ENCODE measurements at regions not wholly inside any gene's neighbourhood (a gene's known extent, or its start where the extent isn't known, plus 50 kb on each side); places are given as distances from the start of the nearest gene placed in this dataset.
A peak's percentile ranks its signal among the peaks of the same experiment; 100 is the strongest.

- no peak for TF ChIP-seq USF2 (IDR thresholded peaks at IDR 0.05; ENCODE audit: borderline replicate concordance, low read depth, low read length)
- no peak for TF ChIP-seq ELK1 (IDR thresholded peaks at IDR 0.05; ENCODE audit: low read depth, low read length)
- peak; percentile 43; the same call in 1 of the 2 replicates for TF ChIP-seq CHD2 (IDR thresholded peaks at IDR 0.05; ENCODE audit: borderline replicate concordance, low read depth, low read length)
- TF ChIP-seq CEBPZ (IDR thresholded peaks at IDR 0.05; ENCODE audit: low read depth, low read length) = no peak
- TF ChIP-seq REST (IDR thresholded peaks at IDR 0.05; ENCODE audit: low read depth, low read length) = no peak
- TF ChIP-seq BMI1 (IDR thresholded peaks at IDR 0.05; ENCODE audit: borderline replicate concordance) = no peak
- no peak for TF ChIP-seq CBX5 (IDR thresholded peaks at IDR 0.05; ENCODE audit: low read depth)
- TF ChIP-seq RAD51 (IDR thresholded peaks at IDR 0.05) = no peak
- no peak for TF ChIP-seq ESRRA (IDR thresholded peaks at IDR 0.05; ENCODE audit: low read length)
- 0 out of 3 replicates have a peak, but pooled peaks have one; percentile 10 for TF ChIP-seq POU2F2 (IDR thresholded peaks at IDR 0.05; ENCODE audit: borderline replicate concordance, low read depth, low read length)
- TF ChIP-seq TBL1XR1 (IDR thresholded peaks at IDR 0.05; ENCODE audit: low read depth, low read length) = peak; percentile 51; the same call in 1 of the 2 replicates
- no peak for TF ChIP-seq MXI1 (IDR thresholded peaks at IDR 0.05; ENCODE audit: low read depth, low read length)
- peak; percentile 93 for TF ChIP-seq MEF2A (IDR thresholded peaks at IDR 0.05; ENCODE audit: insufficient read depth, low read depth, low read length)
- TF ChIP-seq RELB (IDR thresholded peaks at IDR 0.05; ENCODE audit: low read depth) = 0 out of 2 replicates have a peak, but pooled peaks have one; percentile 56
- TF ChIP-seq MLLT1 (IDR thresholded peaks at IDR 0.05) = no peak
Measured at GRCh38 chrX:13473442-13474163, 95.8 kb upstream of the EGFL6 start (continued).
